Hippocampal formation (tissue), 2 donors: ENCODE measurements at regions not wholly inside any gene's neighbourhood (a gene's known extent, or its start where the extent isn't known, plus 50 kb on each side); places are given as distances from the start of the nearest gene placed in this dataset.

Experiments
- DNase-seq, 2 donors: peaks; one replicate each; lab custom pipeline; 2025; lab: John Stamatoyannopoulos, UW

GRCh38 chr11:30811226-30811755 is 225.1 kb upstream of the MPPED2 start:
- DNase-seq = no peak

- DNase-seq = no peak
These were observed 224.0 kb upstream of the MPPED2 start for GRCh38 chr11:30810116-30810515.

- DNase-seq = no peak
These were observed 215.2 kb upstream of the MPPED2 start for GRCh38 chr11:30801357-30801756.

- DNase-seq = no peak
These were observed 214.8 kb upstream of the MPPED2 start for GRCh38 chr11:30800904-30801303.

DNA sequence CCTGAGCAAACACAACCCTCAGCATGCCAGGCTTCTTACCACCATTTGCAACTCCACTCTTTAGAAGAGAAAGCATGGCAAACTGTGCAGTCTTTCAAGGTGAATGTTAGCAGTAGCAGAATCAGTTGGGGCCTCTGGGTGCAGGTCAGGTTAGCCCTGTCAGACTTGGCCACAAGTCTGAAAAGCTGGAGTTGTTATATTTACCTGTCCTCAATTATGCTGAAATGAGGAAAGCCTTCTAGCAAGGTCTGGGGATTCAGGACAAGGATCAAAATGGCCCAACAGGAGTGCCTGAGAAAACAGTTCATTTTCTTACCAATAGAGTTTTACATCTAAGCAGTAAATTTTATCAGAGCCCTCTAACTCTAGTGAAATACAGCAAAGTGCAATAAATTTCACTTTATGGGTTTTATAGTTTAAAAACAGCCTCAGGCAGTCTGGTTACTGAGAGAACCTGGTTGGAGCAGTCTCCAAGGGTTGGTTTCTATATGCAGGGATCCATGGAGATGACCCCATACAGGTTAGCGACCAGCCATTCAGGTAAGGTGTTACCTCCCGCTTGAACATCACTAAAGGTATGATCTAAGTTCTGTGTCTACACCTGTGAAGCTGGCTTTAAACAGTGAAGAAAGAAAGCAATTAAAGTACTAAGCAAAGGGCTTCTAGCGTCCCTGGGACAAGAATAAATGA is 212.5 kb upstream of the MPPED2 start:
- no peak for DNase-seq

DNA sequence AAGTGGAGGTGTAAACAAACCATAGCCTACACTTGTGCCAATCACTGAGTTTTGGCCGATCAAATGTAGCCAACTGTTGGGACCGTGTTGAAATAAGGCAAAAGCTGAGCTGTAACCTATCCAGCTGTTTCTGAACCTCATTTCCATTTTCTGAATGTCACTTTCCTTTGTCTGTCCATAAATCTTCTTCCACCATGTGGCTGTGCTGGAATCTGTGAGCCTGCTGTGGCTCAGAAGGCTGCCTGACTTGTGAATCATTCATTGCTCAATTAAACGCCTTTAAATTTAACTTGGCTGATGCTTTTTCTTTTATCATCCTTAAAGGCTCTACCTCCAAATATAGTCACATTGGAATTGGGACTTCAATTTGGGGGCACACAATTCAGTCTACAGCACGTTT is 203.1 kb upstream of the MPPED2 start:
- no peak for DNase-seq

GRCh38 chr11:30788849-30789248 is 202.7 kb upstream of the MPPED2 start:
- no peak for DNase-seq

- DNase-seq = no peak
These were observed 200.3 kb upstream of the MPPED2 start for GRCh38 chr11:30786256-30787110.

GRCh38 chr11:30778596-30778995 is 192.4 kb upstream of the MPPED2 start:
- no peak for DNase-seq

GRCh38 chr11:30775233-30775522 is 189.0 kb upstream of the MPPED2 start:
- DNase-seq = no peak

DNA sequence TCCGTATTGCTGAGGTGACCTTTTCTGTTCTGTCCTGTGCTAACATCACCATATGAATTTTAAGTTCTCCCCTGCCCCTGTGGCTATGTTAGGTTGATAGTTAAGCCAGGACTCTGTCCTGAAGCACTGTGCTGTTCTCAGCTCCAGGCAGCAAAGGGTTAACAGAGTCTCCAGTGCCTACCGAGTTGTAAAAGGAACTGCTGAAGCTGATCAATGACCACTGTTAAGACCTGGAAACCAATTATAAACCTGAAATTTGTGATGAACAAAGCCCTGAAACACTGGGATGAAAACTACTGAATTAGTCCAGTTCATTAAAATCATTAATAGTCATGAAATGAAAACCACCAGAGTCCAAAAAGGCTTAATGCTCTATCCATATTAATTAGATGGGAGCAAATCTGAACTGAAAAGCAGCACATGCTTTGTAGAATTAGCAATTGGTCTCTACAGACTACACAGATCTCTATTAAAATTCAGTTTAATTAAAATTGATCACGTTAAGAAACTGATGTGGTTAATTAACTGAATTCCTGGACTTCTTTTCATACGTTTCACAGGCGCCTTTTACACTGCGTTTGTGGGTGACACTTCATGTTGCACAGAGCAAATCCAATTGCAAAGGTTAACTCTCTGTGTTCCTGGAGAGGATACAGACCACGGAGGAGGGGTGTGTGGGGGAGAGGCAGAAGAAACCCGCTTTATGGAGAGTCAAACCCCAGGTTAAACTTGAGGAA is 188.5 kb upstream of the MPPED2 start:
- DNase-seq = peak in 1 of 2 donors; percentile 34

DNA sequence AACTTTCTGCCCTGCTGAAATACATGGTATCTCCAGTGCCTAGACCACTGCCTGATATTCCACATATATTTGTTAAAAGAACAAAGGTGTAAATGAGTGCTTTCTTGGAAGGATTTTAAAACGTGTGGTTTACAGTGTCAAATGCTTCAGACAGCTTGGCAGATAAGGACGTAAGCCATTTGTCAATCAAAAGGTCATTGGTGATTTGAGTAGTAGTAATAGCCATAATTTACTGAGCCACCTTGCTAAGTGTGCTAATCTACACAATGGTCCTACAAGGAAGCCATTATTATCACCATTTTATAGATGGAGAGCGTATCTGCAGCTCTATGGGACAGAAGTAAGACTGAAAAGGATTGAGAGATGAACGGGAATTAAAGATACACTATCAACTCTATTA is 186.8 kb upstream of the MPPED2 start:
- no peak for DNase-seq

- no peak for DNase-seq
These were observed 177.8 kb upstream of the MPPED2 start for GRCh38 chr11:30763951-30764350.

GRCh38 chr11:30762188-30762587 is 176.0 kb upstream of the MPPED2 start:
- no peak for DNase-seq

GRCh38 chr11:30760345-30760744 is 174.2 kb upstream of the MPPED2 start:
- no peak for DNase-seq

GRCh38 chr11:30758946-30759504 is 172.9 kb upstream of the MPPED2 start:
- no peak for DNase-seq

DNA sequence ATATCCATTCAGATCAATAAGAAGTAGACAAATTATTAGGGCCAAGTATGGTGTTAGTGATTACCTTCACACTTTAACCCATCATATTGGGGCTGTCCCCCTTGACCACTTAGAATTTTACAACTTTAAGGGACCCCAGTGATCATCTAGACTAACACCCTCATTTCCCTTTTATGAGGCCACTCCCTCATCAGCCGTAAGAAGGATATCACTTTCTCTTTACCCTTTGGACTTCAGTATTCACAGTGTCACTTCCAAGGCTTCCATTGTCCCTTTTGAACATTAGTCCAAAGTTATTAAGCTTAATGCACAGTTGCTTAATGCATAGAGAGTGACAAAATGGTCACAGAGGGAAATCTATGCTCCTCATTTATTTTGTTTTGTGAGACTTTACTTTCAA is 172.4 kb upstream of the MPPED2 start:
- DNase-seq = no peak

- no peak for DNase-seq
These were observed 171.9 kb upstream of the MPPED2 start for GRCh38 chr11:30758012-30758411.

GRCh38 chr11:30753994-30754393 is 167.8 kb upstream of the MPPED2 start:
- no peak for DNase-seq

DNA sequence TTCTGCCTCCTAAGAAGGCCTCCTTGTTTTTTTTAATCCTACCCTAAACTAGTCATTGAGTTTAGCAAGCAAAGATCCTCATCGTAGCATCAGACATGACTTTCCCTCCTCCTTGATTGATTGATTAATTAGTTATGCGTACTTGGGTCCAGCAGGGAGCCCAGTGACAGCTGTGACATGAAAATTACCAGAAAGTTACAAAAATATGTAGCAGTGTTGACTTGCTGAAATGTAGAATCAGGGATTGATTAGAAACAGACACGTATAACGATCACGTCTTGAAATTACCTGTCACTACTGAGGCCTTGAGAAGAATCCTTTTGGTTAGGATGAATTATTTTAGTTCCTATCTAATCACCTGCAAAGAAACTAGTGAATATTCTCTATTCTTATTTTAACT is 167.4 kb upstream of the MPPED2 start:
- DNase-seq = no peak

- no peak for DNase-seq
These were observed 163.1 kb upstream of the MPPED2 start for GRCh38 chr11:30749268-30749667.

- no peak for DNase-seq
These were observed 154.9 kb upstream of the MPPED2 start for GRCh38 chr11:30741039-30741550.
